ENCODE measurements at regions not wholly inside any gene's neighbourhood (a gene's known extent, or its start where the extent isn't known, plus 50 kb on each side); places are given as distances from the start of the nearest gene placed in this dataset.

GRCh38 chr2:142254031-142254430, 123.2 kb upstream of the LRP1B start:
- intact Hi-C loops (cut with micrococcal nuclease) = no loop called here
- ATAC-seq (ENCODE audit: low read depth) (no peak), DNase-seq (no peak)
- peaks cover 1% of the 10 kb centered on the region for H3K9me3 Mint-ChIP-seq
- no peak overlapping the region for H3K4me3 Mint-ChIP-seq
- no peaks in the 10 kb centered on the region for H3K27me3 Mint-ChIP-seq
- H3K36me3 Mint-ChIP-seq (ENCODE audit: low read depth) = no peaks in the 10 kb centered on the region
- no peak for TF ChIP-seq CTCF (IDR thresholded peaks at IDR 0.05)
- POLR2A ChIA-PET = no interaction called here
- H3K27ac Mint-ChIP-seq = no peak overlapping the region
- CTCF ChIA-PET = no interaction called here
- peaks cover 8% of the 10 kb centered on the region for H3K4me1 Mint-ChIP-seq

GRCh38 chr2:142241016-142241415, 110.2 kb upstream of the LRP1B start:
- Mint-ChIP-seq H3K4me3 (no peak overlapping the region), H3K27me3 (no peaks in the 10 kb centered on the region), H3K4me1 (no peaks in the 10 kb centered on the region), H3K9me3 (peaks cover 2% of the 10 kb centered on the region), H3K27ac (no peak overlapping the region), H3K36me3 (ENCODE audit: low read depth) (no peaks in the 10 kb centered on the region)
- DNase-seq = no peak
- no peak for TF ChIP-seq CTCF (IDR thresholded peaks at IDR 0.05)
- ChIA-PET CTCF (no interaction called here), POLR2A (no interaction called here)
- intact Hi-C loops (cut with micrococcal nuclease) = no loop called here
- no peak for ATAC-seq (ENCODE audit: low read depth)

GRCh38 chr2:142236181-142236580, 105.4 kb upstream of the LRP1B start:
- TF ChIP-seq CTCF (IDR thresholded peaks at IDR 0.05) = no peak

GRCh38 chr2:142234741-142235140, 103.9 kb upstream of the LRP1B start:
- H3K9me3 Mint-ChIP-seq = peaks cover 5% of the 10 kb centered on the region
- H3K4me3 Mint-ChIP-seq = no peak overlapping the region
- no peaks in the 10 kb centered on the region for H3K4me1 Mint-ChIP-seq
- no peak overlapping the region for H3K27ac Mint-ChIP-seq
- no peaks in the 10 kb centered on the region for H3K27me3 Mint-ChIP-seq
- no peak for TF ChIP-seq CTCF (IDR thresholded peaks at IDR 0.05)
- CTCF ChIA-PET = no interaction called here
- POLR2A ChIA-PET = no interaction called here
- H3K36me3 Mint-ChIP-seq (ENCODE audit: low read depth) = no peaks in the 10 kb centered on the region
- DNase-seq = no peak
- ATAC-seq (ENCODE audit: low read depth) = no peak
- intact Hi-C loops (cut with micrococcal nuclease) = no loop called here

More at GRCh38 chr2:142236181-142236580, 105.4 kb upstream of the LRP1B start:
- no peak overlapping the region for H3K27ac Mint-ChIP-seq
- CTCF ChIA-PET = no interaction called here
- H3K27me3 Mint-ChIP-seq = no peaks in the 10 kb centered on the region
- H3K9me3 Mint-ChIP-seq = peaks cover 5% of the 10 kb centered on the region
- H3K4me3 Mint-ChIP-seq = no peak overlapping the region
- no peak for DNase-seq
- intact Hi-C loops (cut with micrococcal nuclease) = no loop called here
- H3K4me1 Mint-ChIP-seq = no peaks in the 10 kb centered on the region
- ATAC-seq (ENCODE audit: low read depth) = no peak
- POLR2A ChIA-PET = no interaction called here
- H3K36me3 Mint-ChIP-seq (ENCODE audit: low read depth) = no peaks in the 10 kb centered on the region

GRCh38 chr2:142223309-142223708, 92.5 kb upstream of the LRP1B start:
- Mint-ChIP-seq H3K27me3 (no peaks in the 10 kb centered on the region), H3K27ac (no peak overlapping the region), H3K4me3 (no peak overlapping the region), H3K36me3 (ENCODE audit: low read depth) (no peaks in the 10 kb centered on the region), H3K9me3 (no peaks in the 10 kb centered on the region), H3K4me1 (no peaks in the 10 kb centered on the region)
- DNase-seq (no peak), ATAC-seq (ENCODE audit: low read depth) (no peak)
- no peak for TF ChIP-seq CTCF (IDR thresholded peaks at IDR 0.05)
- CTCF ChIA-PET = no interaction called here
- POLR2A ChIA-PET = no interaction called here
- intact Hi-C loops (cut with micrococcal nuclease) = no loop called here
